Urinary bladder (tissue), 3 donors: ENCODE measurements at regions not wholly inside any gene's neighbourhood (a gene's known extent, or its start where the extent isn't known, plus 50 kb on each side); places are given as distances from the start of the nearest gene placed in this dataset.

Experiments used
- DNase-seq: peaks from one replicate; pipeline ENCODE4 v3.0.0-alpha.2; 2015; ENCODE audit errors: extremely low spot score
- H3K27ac ChIP-seq: one replicate; pipeline ENCODE4 v1.5.1; 2013; ENCODE audit warnings: low read depth, mild to moderate bottlenecking, moderate library complexity
- H3K36me3 ChIP-seq: one replicate; pipeline ENCODE4 v1.6.1; 2013; ENCODE audit warnings: mild to moderate bottlenecking, moderate library complexity; ENCODE audit not compliant: insufficient read depth
- H3K4me1 ChIP-seq: one replicate; pipeline ENCODE4 v1.6.1; 2013; ENCODE audit warnings: mild to moderate bottlenecking, moderate library complexity; ENCODE audit not compliant: insufficient read depth
- H3K4me3 ChIP-seq: one replicate; pipeline ENCODE4 v1.5.1; 2013; ENCODE audit warnings: low read depth, low read length
- WGBS: extraction: QIAGEN DNeasy Blood & Tissue Kit; methylation state at CpG from one replicate; pipeline ENCODE4 v1.1.7; 2013; 5-methylcytosine and 5-hydroxymethylcytosine counted together
- donor health status: healthy with polysubstance abuse.
- donor health status: healthy.

GRCh38 chrX:23559975-23560374, 107.3 kb upstream of the PRDX4 start:
- Histone ChIP-seq H3K27ac (no peak overlapping the region), H3K4me1 (no peaks in the 10 kb centered on the region), H3K4me3 (no peak overlapping the region), H3K36me3 (no peaks in the 10 kb centered on the region)
- no peak for DNase-seq
- WGBS, result 98% methylated on average over 1 of the region's 1 CpG

- no peak for DNase-seq
- Histone ChIP-seq H3K4me3 (no peak overlapping the region), H3K27ac (no peak overlapping the region), H3K4me1 (no peaks in the 10 kb centered on the region), H3K36me3 (no peaks in the 10 kb centered on the region)
- 84% methylated on average over 2 of the region's 2 CpGs for WGBS
Measured at GRCh38 chrX:23570674-23571343, 96.5 kb upstream of the PRDX4 start.

GRCh38 chrX:23575281-23575680, 92.0 kb upstream of the PRDX4 start:
- H3K4me1 ChIP-seq, result no peaks in the 10 kb centered on the region
- H3K27ac ChIP-seq, result no peak overlapping the region
- no peaks in the 10 kb centered on the region for H3K36me3 ChIP-seq
- no peak for DNase-seq
- H3K4me3 ChIP-seq, result no peak overlapping the region

- H3K4me3 ChIP-seq, result no peak overlapping the region
- no peak for DNase-seq
- H3K36me3 ChIP-seq, result no peaks in the 10 kb centered on the region
- no peaks in the 10 kb centered on the region for H3K4me1 ChIP-seq
- no peak overlapping the region for H3K27ac ChIP-seq
- 92% methylated on average over 1 of the region's 1 CpG for WGBS
Measured at GRCh38 chrX:23578079-23578478, 89.2 kb upstream of the PRDX4 start.

- Histone ChIP-seq H3K27ac (no peak overlapping the region), H3K4me1 (no peaks in the 10 kb centered on the region), H3K4me3 (no peak overlapping the region), H3K36me3 (no peaks in the 10 kb centered on the region)
- 49% methylated on average over 4 of the region's 4 CpGs for WGBS
- DNase-seq, result no peak
Measured at GRCh38 chrX:23589496-23589895, 77.8 kb upstream of the PRDX4 start.

GRCh38 chrX:23592741-23593140, 74.6 kb upstream of the PRDX4 start:
- no peak overlapping the region for H3K4me3 ChIP-seq
- H3K36me3 ChIP-seq, result no peaks in the 10 kb centered on the region
- WGBS, result 97% methylated on average over 5 of the region's 5 CpGs
- DNase-seq, result no peak
- no peaks in the 10 kb centered on the region for H3K4me1 ChIP-seq
- H3K27ac ChIP-seq, result no peak overlapping the region

- DNase-seq, result no peak
- H3K4me3 ChIP-seq, result no peak overlapping the region
- H3K4me1 ChIP-seq, result no peaks in the 10 kb centered on the region
- 60% methylated on average over 5 of the region's 5 CpGs for WGBS
- H3K36me3 ChIP-seq, result no peaks in the 10 kb centered on the region
- H3K27ac ChIP-seq, result no peak overlapping the region
Measured at GRCh38 chrX:23598575-23598974, 68.7 kb upstream of the PRDX4 start.

- Histone ChIP-seq H3K36me3 (no peaks in the 10 kb centered on the region), H3K4me1 (no peaks in the 10 kb centered on the region), H3K4me3 (no peak overlapping the region), H3K27ac (no peak overlapping the region)
- 48% methylated on average over 1 of the region's 1 CpG for WGBS
- DNase-seq, result no peak
Measured at GRCh38 chrX:23603501-23603900, 63.8 kb upstream of the PRDX4 start.

GRCh38 chrX:23610495-23610894, 56.8 kb upstream of the PRDX4 start:
- WGBS, result 81% methylated on average over 1 of the region's 1 CpG
- H3K4me1 ChIP-seq, result no peaks in the 10 kb centered on the region

GRCh38 chrX:23612846-23613245, 54.4 kb upstream of the PRDX4 start:
- H3K27ac ChIP-seq, result no peak overlapping the region
- H3K4me1 ChIP-seq, result no peaks in the 10 kb centered on the region
- no peak overlapping the region for H3K4me3 ChIP-seq
- no peak for DNase-seq
- no peaks in the 10 kb centered on the region for H3K36me3 ChIP-seq
- 76% methylated on average over 1 of the region's 1 CpG for WGBS

More at GRCh38 chrX:23610495-23610894, 56.8 kb upstream of the PRDX4 start:
- no peak overlapping the region for H3K4me3 ChIP-seq
- no peak for DNase-seq
- no peak overlapping the region for H3K27ac ChIP-seq
- no peaks in the 10 kb centered on the region for H3K36me3 ChIP-seq

GRCh38 chrX:23616361-23616760, 50.9 kb upstream of the PRDX4 start:
- no peak for DNase-seq
- WGBS, result 36% methylated on average over 5 of the region's 5 CpGs

More at GRCh38 chrX:23616361-23616760, 50.9 kb upstream of the PRDX4 start:
- H3K4me1 ChIP-seq, result no peaks in the 10 kb centered on the region
- no peaks in the 10 kb centered on the region for H3K36me3 ChIP-seq
- no peak overlapping the region for H3K4me3 ChIP-seq
- no peak overlapping the region for H3K27ac ChIP-seq
